Panc1 (cell line): ENCODE measurements at regions not wholly inside any gene's neighbourhood (a gene's known extent, or its start where the extent isn't known, plus 50 kb on each side); places are given as distances from the start of the nearest gene placed in this dataset.
"Not testable (repeated sequence)": the region's sequence is repeated elsewhere in the genome, so short reads cannot be mapped to it uniquely, and the experiment has no call there.

Source experiments
- CTCF ChIP-seq: fragments of 450-650 bp; IDR thresholded peaks from 2 replicates; pipeline ENCODE4 v1.5.1; 2017; ENCODE audit warnings: mild to moderate bottlenecking
- POLR2AphosphoS5 ChIP-seq: IDR thresholded peaks from 2 replicates; pipeline ENCODE4 v1.6.1; 2012; ENCODE audit warnings: mild to moderate bottlenecking, low read depth, low read length, moderate library complexity
- REST ChIP-seq, 2 experiments: IDR thresholded peaks; 2 replicates each; pipeline ENCODE4 v1.6.1; 2011 to 2012; ENCODE audit warnings: low read depth in 2 of 2, control low read depth in 1 of 2, low read length in 1 of 2, mild to moderate bottlenecking in 1 of 2, moderate library complexity in 1 of 2; ENCODE audit not compliant: insufficient read depth in 1 of 2
- SIN3A ChIP-seq: IDR thresholded peaks from 2 replicates; pipeline ENCODE4 v1.6.1; 2012; ENCODE audit warnings: low read depth, mild to moderate bottlenecking, low read length, moderate library complexity, borderline replicate concordance; ENCODE audit not compliant: insufficient read depth
- TCF7L2 ChIP-seq: IDR thresholded peaks from 2 replicates; pipeline ENCODE4 v1.6.1; 2011; ENCODE audit warnings: mild to moderate bottlenecking, low read depth, low read length, inconsistent platforms

GRCh38 chr2:87498854-87499238, 249.0 kb upstream of the PLGLB2 start:
- TF ChIP-seq CTCF; POLR2AphosphoS5; REST (IDR thresholded peaks at IDR 0.05; ENCODE audit: insufficient read depth in 1 of 2, low read depth in 2 of 2, low read length in 1 of 2); TCF7L2; SIN3A: not testable (repeated sequence)
